Calu3 (cell line): ENCODE measurements at regions not wholly inside any gene's neighbourhood (a gene's known extent, or its start where the extent isn't known, plus 50 kb on each side); places are given as distances from the start of the nearest gene placed in this dataset.

Source experiments
- BruUV-seq: library from RNA; stranded (reverse); fragments of 400-500 nt; replicated peaks from 2 replicates; lab custom pipeline; 2021; lab: Mats Ljungman, UMichigan
- CTCF ChIA-PET: fragments of 300-600 bp; sonication (Branson Sonifier 250); formaldehyde crosslinking; loops from one replicate; lab custom pipeline; 2022; ENCODE audit warnings: antibody characterized with exemption; lab: Charles Lee
- DNase-seq: peaks from one replicate; pipeline ENCODE4 v3.0.0; 2022
- H3K27ac Mint-ChIP-seq: one replicate; pipeline ENCODE4 v1.8.0; 2022; ENCODE audit warnings: mixed read lengths; ENCODE audit not compliant: unreplicated experiment
- H3K27me3 Mint-ChIP-seq: one replicate; pipeline ENCODE4 v1.8.0; 2022; ENCODE audit warnings: mixed read lengths; ENCODE audit not compliant: unreplicated experiment
- H3K36me3 Mint-ChIP-seq: one replicate; pipeline ENCODE4 v1.8.0; 2022; ENCODE audit warnings: mild to moderate bottlenecking, moderate library complexity, mixed read lengths; ENCODE audit not compliant: insufficient read depth, unreplicated experiment
- H3K4me1 Mint-ChIP-seq: one replicate; pipeline ENCODE4 v1.8.0; 2022; ENCODE audit warnings: mild to moderate bottlenecking, low read depth, mixed read lengths; ENCODE audit not compliant: unreplicated experiment
- H3K4me3 Mint-ChIP-seq: one replicate; pipeline ENCODE4 v1.8.0; 2022; ENCODE audit warnings: mild to moderate bottlenecking, low read depth, moderate library complexity, mixed read lengths; ENCODE audit not compliant: unreplicated experiment
- H3K9me3 Mint-ChIP-seq: one replicate; pipeline ENCODE4 v1.8.0; 2022; ENCODE audit warnings: low read depth, mixed read lengths; ENCODE audit not compliant: unreplicated experiment
- CTCF ChIP-seq: fragments of 200-600 bp; IDR thresholded peaks from one replicate; pipeline ENCODE4 v1.8.0; 2022; ENCODE audit warnings: antibody characterized with exemption; ENCODE audit not compliant: unreplicated experiment
- intact Hi-C: fragments of 100-400 bp; cut with micrococcal nuclease; formaldehyde crosslinking; loops from one replicate; pipeline ENCODE4 v1.10.0; 2022; ENCODE audit not compliant: unreplicated experiment

- BruUV-seq, result no TSS peak
- Mint-ChIP-seq H3K4me1 (no peaks in the 10 kb centered on the region), H3K27ac (no peak overlapping the region), H3K9me3 (no peaks in the 10 kb centered on the region), H3K4me3 (no peak overlapping the region), H3K36me3 (no peaks in the 10 kb centered on the region), H3K27me3 (no peaks in the 10 kb centered on the region)
- intact Hi-C loops, result no loop called here
- CTCF ChIA-PET, result interaction anchor here (1.6 kb wide), 1 partner anchor 9 kb away, joined by 4 read pairs; no protein-coding TSS in a partner anchor
- no peak for DNase-seq
- no peak for TF ChIP-seq CTCF
Measured at GRCh38 chr12:19901841-19902240, 462.5 kb downstream of the AEBP2 start.

- CTCF ChIA-PET, result no interaction called here
- Mint-ChIP-seq H3K4me1 (no peaks in the 10 kb centered on the region), H3K27me3 (no peaks in the 10 kb centered on the region), H3K4me3 (no peak overlapping the region), H3K36me3 (no peaks in the 10 kb centered on the region), H3K9me3 (no peaks in the 10 kb centered on the region), H3K27ac (no peak overlapping the region)
- no TSS peak for BruUV-seq
- intact Hi-C loops, result no loop called here
- DNase-seq, result no peak
- no peak for TF ChIP-seq CTCF
Measured at GRCh38 chr12:19904819-19905218, 463.5 kb upstream of the PDE3A start.

GRCh38 chr12:19908830-19909229 lies 459.5 kb upstream of the PDE3A start:
- Mint-ChIP-seq H3K27me3 (no peaks in the 10 kb centered on the region), H3K9me3 (no peaks in the 10 kb centered on the region), H3K27ac (no peak overlapping the region), H3K4me1 (peaks cover 11% of the 10 kb centered on the region), H3K36me3 (no peaks in the 10 kb centered on the region), H3K4me3 (no peak overlapping the region)
- no peak for TF ChIP-seq CTCF
- no peak for DNase-seq
- intact Hi-C loops, result no loop called here
- CTCF ChIA-PET, result no interaction called here
- no TSS peak for BruUV-seq

- H3K27me3 Mint-ChIP-seq, result no peaks in the 10 kb centered on the region
- BruUV-seq, result no TSS peak
- H3K4me1 Mint-ChIP-seq, result peaks cover 17% of the 10 kb centered on the region
- H3K9me3 Mint-ChIP-seq, result no peaks in the 10 kb centered on the region
- intact Hi-C loops, result no loop called here
- CTCF ChIA-PET, result no interaction called here
- no peak for TF ChIP-seq CTCF
- H3K4me3 Mint-ChIP-seq, result no peak overlapping the region
- no peak for DNase-seq
- H3K27ac Mint-ChIP-seq, result no peak overlapping the region
- no peaks in the 10 kb centered on the region for H3K36me3 Mint-ChIP-seq
Measured at GRCh38 chr12:19909418-19909817, 458.9 kb upstream of the PDE3A start.
